SU-DHL-6 (cell line): ENCODE measurements at regions not wholly inside any gene's neighbourhood (a gene's known extent, or its start where the extent isn't known, plus 50 kb on each side); places are given as distances from the start of the nearest gene placed in this dataset.

Experiments used
- H2AFZ ChIP-seq: fragments of 200-600 bp; sonication (generic); 2 replicates; pipeline ENCODE4 v1.6.1; 2014; ENCODE audit warnings: low read depth, mild to moderate bottlenecking, moderate library complexity, mixed read lengths, antibody characterized with exemption, low read length; ENCODE audit not compliant: severe bottlenecking
- H3F3A ChIP-seq: fragments of 200-600 bp; shearing (Covaris generic); 2 replicates; pipeline ENCODE4 v1.6.0; 2016; ENCODE audit warnings: antibody characterized with exemption, mild to moderate bottlenecking; ENCODE audit not compliant: insufficient read depth
- H3K27ac ChIP-seq: fragments of 200-600 bp; sonication (generic); 2 replicates; pipeline ENCODE4 v1.5.1; 2016; ENCODE audit warnings: low read depth, mild to moderate bottlenecking, low read length, moderate library complexity, mixed read lengths
- H3K27me3 ChIP-seq: fragments of 200-600 bp; sonication (generic), shearing (Covaris generic); 2 replicates; pipeline ENCODE4 v1.6.0; 2014; ENCODE audit warnings: mild to moderate bottlenecking, low read length
- H3K36me3 ChIP-seq: fragments of 200-600 bp; sonication (generic); 2 replicates; pipeline ENCODE4 v1.6.1; 2014; ENCODE audit warnings: mild to moderate bottlenecking, low read length, mixed read lengths
- H3K4me2 ChIP-seq: fragments of 300-600, 200-600 bp; shearing (Covaris generic), sonication (generic); 2 replicates; pipeline ENCODE4 v1.6.0; 2014; ENCODE audit warnings: low read length, low read depth, mild to moderate bottlenecking; ENCODE audit not compliant: poor library complexity, severe bottlenecking
- H3K4me3 ChIP-seq: fragments of 200-600 bp; sonication (generic); 2 replicates; pipeline ENCODE4 v1.5.1; 2014; ENCODE audit warnings: antibody characterized with exemption, low read length, mild to moderate bottlenecking, mixed read lengths; ENCODE audit not compliant: insufficient read depth, poor library complexity, severe bottlenecking
- H3K79me2 ChIP-seq: fragments of 200-600 bp; sonication (generic); 2 replicates; pipeline ENCODE4 v1.6.1; 2014; ENCODE audit warnings: mild to moderate bottlenecking, low read length, moderate library complexity; ENCODE audit not compliant: insufficient read depth
- H3K9ac ChIP-seq: fragments of 200-600 bp; sonication (generic); 2 replicates; pipeline ENCODE4 v1.7.0; 2014; ENCODE audit warnings: mild to moderate bottlenecking, low read length
- H3K9me2 ChIP-seq: fragments of 200-600 bp; sonication (generic); replicated peaks from 2 replicates; pipeline ENCODE4 v1.6.1; 2014; ENCODE audit warnings: low read length; ENCODE audit not compliant: insufficient read depth
- H3K9me3 ChIP-seq: fragments of 200-600 bp; sonication (generic); 2 replicates; pipeline ENCODE4 v1.6.1; 2014; ENCODE audit warnings: low read length, mixed read lengths; ENCODE audit not compliant: insufficient read depth
- H4K20me1 ChIP-seq: fragments of 200-600 bp; sonication (generic); 2 replicates; pipeline ENCODE4 v1.6.1; 2014; ENCODE audit warnings: low read depth, mild to moderate bottlenecking, antibody characterized with exemption, low read length, moderate library complexity, mixed read lengths
- EZH2phosphoT487 ChIP-seq: fragments of 200-600 bp; sonication (generic), shearing (Covaris generic); conservative IDR thresholded peaks from 2 replicates; pipeline ENCODE4 v1.6.1; 2018; ENCODE audit warnings: mild to moderate bottlenecking, antibody characterized with exemption, low read length, moderate library complexity, mixed read lengths
- TF ChIP-seq, protein P1 (sequence below): fragments of 200-600 bp; sonication (generic); IDR thresholded peaks from one replicate; pipeline ENCODE4 v1.5.1; 2017; ENCODE audit warnings: antibody characterized with exemption, mild to moderate bottlenecking, low read length, moderate library complexity; ENCODE audit not compliant: insufficient read depth, poor library complexity, severe bottlenecking

DNA sequence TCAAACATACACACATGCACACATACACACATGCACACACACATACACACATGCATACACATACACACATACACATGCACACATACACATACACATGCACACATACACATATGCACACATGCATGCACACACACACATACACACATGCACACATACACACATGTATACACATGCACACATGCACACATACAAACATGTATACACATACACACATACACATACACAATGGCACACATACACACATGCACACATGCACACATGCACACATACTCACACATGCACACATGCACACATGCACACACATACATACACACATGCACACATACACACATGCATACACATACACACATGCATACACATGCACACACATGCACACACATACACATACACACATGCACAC is 137.2 kb downstream of the ACKR3 start:
- Histone ChIP-seq H3K9me3 (no peaks in the 10 kb centered on the region), H3F3A (no peaks in the 10 kb centered on the region), H3K4me2 (no peak overlapping the region), H3K27ac (no peak overlapping the region), H3K4me3 (no peak overlapping the region), H3K27me3 (no peaks in the 10 kb centered on the region), H4K20me1 (no peaks in the 10 kb centered on the region), H2AFZ (no peak overlapping the region), H3K9ac (no peak overlapping the region), H3K9me2 (no peaks in the 10 kb centered on the region), H3K79me2 (no peaks in the 10 kb centered on the region), H3K36me3 (no peaks in the 10 kb centered on the region)
- no peak for TF ChIP-seq EZH2phosphoT487
- TF ChIP-seq, protein P1, sequence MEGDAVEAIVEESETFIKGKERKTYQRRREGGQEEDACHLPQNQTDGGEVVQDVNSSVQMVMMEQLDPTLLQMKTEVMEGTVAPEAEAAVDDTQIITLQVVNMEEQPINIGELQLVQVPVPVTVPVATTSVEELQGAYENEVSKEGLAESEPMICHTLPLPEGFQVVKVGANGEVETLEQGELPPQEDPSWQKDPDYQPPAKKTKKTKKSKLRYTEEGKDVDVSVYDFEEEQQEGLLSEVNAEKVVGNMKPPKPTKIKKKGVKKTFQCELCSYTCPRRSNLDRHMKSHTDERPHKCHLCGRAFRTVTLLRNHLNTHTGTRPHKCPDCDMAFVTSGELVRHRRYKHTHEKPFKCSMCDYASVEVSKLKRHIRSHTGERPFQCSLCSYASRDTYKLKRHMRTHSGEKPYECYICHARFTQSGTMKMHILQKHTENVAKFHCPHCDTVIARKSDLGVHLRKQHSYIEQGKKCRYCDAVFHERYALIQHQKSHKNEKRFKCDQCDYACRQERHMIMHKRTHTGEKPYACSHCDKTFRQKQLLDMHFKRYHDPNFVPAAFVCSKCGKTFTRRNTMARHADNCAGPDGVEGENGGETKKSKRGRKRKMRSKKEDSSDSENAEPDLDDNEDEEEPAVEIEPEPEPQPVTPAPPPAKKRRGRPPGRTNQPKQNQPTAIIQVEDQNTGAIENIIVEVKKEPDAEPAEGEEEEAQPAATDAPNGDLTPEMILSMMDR = no peak

DNA sequence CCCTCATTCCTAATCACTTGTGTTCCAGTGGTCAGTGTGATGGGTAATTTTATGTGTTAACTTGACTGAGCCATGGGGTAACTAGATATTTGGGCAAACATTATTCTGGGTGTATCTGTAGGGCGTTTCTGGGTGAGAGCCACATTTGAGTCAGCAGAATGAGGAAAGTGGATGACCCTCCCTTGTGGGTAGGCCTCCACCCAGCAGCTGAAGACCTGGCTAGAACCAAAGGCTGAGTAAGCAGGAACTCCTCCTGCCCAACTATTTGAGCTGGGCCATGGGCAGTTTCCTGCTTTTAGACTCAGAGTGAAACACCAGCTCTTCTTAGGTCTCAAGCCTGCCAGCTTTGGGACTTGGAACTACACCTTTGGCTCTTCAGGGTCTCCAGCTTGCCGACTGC is 141.8 kb downstream of the ACKR3 start:
- H4K20me1 ChIP-seq = no peaks in the 10 kb centered on the region
- H3K9ac ChIP-seq = no peak overlapping the region
- H3K27ac ChIP-seq = no peak overlapping the region
- no peak overlapping the region for H3K4me3 ChIP-seq
- H3K9me3 ChIP-seq = no peaks in the 10 kb centered on the region
- no peaks in the 10 kb centered on the region for H3K36me3 ChIP-seq
- H3F3A ChIP-seq = no peaks in the 10 kb centered on the region
- no peaks in the 10 kb centered on the region for H3K9me2 ChIP-seq
- no peak for TF ChIP-seq EZH2phosphoT487
- TF ChIP-seq, protein P1 = no peak
- no peak overlapping the region for H2AFZ ChIP-seq
- no peaks in the 10 kb centered on the region for H3K27me3 ChIP-seq
- H3K79me2 ChIP-seq = no peaks in the 10 kb centered on the region
- H3K4me2 ChIP-seq = no peak overlapping the region

DNA sequence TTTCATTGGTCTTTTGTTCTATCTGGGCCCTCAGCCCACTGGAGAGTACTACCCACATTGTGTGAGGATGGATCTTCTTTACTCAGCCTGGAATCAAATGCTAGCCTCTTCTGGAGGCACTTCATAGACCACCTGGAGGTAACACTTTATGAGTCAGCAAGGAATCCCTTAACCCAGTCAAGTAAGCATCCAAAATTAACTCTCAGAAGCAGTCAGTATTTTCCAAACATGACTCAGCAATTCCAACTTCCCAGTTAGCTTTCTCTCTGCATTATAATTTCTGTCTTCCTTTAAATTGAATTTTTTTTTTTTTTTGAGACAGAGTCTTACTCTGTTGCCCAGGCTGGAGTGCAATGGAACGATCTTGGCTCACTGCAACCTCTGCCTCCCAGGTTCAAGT is 142.7 kb downstream of the ACKR3 start:
- Histone ChIP-seq H3K36me3 (no peaks in the 10 kb centered on the region), H2AFZ (no peak overlapping the region), H3K79me2 (no peaks in the 10 kb centered on the region), H4K20me1 (no peaks in the 10 kb centered on the region), H3F3A (no peaks in the 10 kb centered on the region), H3K9ac (no peak overlapping the region), H3K4me2 (no peak overlapping the region), H3K4me3 (no peak overlapping the region), H3K27me3 (no peaks in the 10 kb centered on the region), H3K9me2 (no peaks in the 10 kb centered on the region), H3K9me3 (no peaks in the 10 kb centered on the region), H3K27ac (no peak overlapping the region)
- no peak for TF ChIP-seq EZH2phosphoT487
- TF ChIP-seq, protein P1 = no peak

DNA sequence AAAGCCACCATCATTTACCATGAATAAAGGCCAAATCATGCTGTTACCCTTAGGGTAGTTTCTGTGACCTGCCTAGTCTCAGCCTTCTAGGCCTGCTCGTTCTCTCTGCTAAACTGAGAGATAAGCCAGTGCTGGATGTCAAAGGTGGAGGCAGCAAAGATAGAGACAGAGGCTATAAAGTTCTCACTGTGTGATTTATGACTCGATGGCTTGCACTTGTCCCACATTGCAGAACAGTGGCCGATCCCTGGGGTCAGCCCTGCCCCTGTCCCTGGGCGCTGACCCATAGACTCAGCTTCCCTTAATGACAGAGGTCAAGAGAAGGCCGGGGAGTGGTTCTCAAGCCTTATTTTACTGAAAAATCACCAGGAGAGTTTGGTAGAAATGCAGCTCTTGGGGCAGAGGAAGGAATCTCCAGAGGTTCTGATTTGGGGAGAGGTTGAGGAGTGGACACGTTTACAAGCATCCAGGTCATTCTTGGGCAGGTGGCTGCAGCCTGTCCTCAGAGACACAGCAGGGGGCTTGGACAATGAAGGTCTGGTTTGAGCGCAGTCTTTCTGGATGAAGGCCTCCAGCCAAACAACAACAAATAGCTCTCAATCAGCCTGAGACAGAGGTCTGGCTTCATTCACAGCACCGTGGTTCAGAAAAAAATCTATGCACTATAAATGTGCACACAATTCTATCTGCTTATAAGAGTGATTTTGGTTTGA is 143.5 kb downstream of the ACKR3 start:
- no peak for TF ChIP-seq EZH2phosphoT487
- TF ChIP-seq, protein P1 = no peak
- Histone ChIP-seq H3K9me3 (no peaks in the 10 kb centered on the region), H3K36me3 (no peaks in the 10 kb centered on the region), H2AFZ (no peak overlapping the region), H3F3A (no peaks in the 10 kb centered on the region), H3K27ac (no peak overlapping the region), H3K4me2 (no peak overlapping the region), H3K9ac (no peak overlapping the region), H3K79me2 (no peaks in the 10 kb centered on the region), H3K9me2 (no peaks in the 10 kb centered on the region), H4K20me1 (no peaks in the 10 kb centered on the region), H3K27me3 (no peaks in the 10 kb centered on the region), H3K4me3 (no peak overlapping the region)
